ENCODE measurements at regions not wholly inside any gene's neighbourhood (a gene's known extent, or its start where the extent isn't known, plus 50 kb on each side); places are given as distances from the start of the nearest gene placed in this dataset.

- DNase-seq (ENCODE audit: low read depth) = no peak
Measured at GRCh38 chr12:46450279-46450748, 77.7 kb upstream of the SLC38A2 start.

GRCh38 chr12:46449856-46450255 is 77.3 kb upstream of the SLC38A2 start:
- DNase-seq (ENCODE audit: low read depth) = no peak

- DNase-seq (ENCODE audit: low read depth) = no peak
Measured at GRCh38 chr12:46449316-46449715, 76.7 kb upstream of the SLC38A2 start.

- DNase-seq (ENCODE audit: low read depth) = no peak
Measured at GRCh38 chr12:46446645-46447044, 74.1 kb upstream of the SLC38A2 start.

GRCh38 chr12:46445551-46446235 is 73.1 kb upstream of the SLC38A2 start:
- no peak for DNase-seq (ENCODE audit: low read depth)

DNA sequence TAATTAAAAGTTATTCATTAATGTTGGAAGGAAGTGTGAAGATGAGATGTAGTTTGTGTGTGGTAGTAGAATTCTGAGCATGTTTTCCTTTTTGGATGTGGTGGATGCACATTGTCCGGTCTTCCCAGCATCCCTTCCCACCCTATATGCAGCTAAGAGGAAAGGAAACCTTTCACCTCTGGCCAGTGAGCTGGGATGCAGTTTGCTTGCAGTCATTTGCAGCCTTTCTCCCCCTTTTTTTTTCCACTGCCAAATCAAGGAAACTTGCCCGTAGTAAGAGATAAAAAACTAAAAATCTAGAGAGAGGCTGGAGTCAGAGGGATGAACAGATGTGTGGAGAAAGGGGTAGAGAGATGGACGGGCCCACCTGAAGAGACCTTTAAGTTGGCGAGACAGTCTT is 72.5 kb upstream of the SLC38A2 start:
- DNase-seq (ENCODE audit: low read depth) = no peak

GRCh38 chr12:46443594-46444263 is 71.2 kb upstream of the SLC38A2 start:
- DNase-seq (ENCODE audit: low read depth) = no peak

DNA sequence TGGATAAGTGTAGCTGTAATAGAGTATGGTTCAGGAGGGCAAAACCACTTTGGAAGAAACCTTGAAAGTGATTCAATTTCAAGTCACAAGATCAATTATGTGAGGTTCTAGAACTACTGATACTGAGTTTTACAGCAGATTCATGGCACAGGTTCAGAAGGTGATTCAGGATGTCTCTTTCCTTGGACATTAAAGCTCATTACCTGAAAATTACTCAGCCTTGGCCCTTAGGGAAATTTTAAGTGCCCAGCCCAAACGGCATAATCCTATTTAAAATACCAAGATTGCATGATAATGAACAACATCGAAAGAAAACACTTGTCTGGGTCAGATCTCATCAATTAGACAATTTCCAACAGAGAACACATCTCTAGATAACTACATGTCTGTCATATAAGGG is 70.2 kb upstream of the SLC38A2 start:
- DNase-seq (ENCODE audit: low read depth) = no peak

GRCh38 chr12:46442239-46442638 is 69.7 kb upstream of the SLC38A2 start:
- no peak for DNase-seq (ENCODE audit: low read depth)

- no peak for DNase-seq (ENCODE audit: low read depth)
Measured at GRCh38 chr12:46439793-46440511, 67.4 kb upstream of the SLC38A2 start.

GRCh38 chr12:46438719-46439319 is 66.2 kb upstream of the SLC38A2 start:
- no peak for DNase-seq (ENCODE audit: low read depth)

DNA sequence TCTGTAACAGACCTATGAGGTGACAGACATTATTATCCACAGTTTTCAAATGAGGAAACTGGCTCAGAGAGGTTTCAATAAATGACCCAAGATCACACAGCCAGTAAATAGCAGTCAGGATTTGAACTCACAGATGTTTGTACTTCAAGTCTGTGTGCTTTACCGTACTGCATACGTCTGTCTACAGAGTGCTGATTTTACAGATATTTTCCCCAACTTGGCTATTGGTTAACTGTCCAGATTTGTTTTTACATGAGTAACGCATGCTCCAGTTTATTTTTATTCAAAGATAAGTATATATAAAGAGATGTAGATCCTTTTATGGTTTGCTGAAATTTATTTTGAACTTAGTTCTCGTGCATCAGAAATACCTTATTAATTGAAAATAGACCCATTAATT is 65.7 kb upstream of the SLC38A2 start:
- no peak for DNase-seq (ENCODE audit: low read depth)

GRCh38 chr12:46437469-46437868 is 64.9 kb upstream of the SLC38A2 start:
- no peak for DNase-seq (ENCODE audit: low read depth)

DNA sequence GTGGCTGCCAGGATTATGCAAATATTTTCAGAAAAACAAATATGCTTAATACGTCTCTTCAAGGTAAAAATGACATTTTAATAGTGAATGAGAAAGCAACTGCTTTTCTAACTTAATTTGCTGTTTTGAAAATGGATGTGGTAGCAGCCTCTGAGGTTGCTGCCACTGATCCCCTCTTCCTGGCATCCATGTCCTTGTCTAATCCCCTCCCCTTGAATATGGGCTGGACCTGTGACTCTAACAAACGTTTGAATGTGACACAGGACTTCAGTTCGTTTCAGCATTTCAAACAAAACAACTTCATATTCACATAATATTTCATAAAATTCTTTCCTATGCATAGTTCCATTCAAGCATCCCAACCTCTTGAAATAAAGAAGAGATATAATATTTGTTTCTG is 64.2 kb upstream of the SLC38A2 start:
- DNase-seq (ENCODE audit: low read depth) = no peak

DNA sequence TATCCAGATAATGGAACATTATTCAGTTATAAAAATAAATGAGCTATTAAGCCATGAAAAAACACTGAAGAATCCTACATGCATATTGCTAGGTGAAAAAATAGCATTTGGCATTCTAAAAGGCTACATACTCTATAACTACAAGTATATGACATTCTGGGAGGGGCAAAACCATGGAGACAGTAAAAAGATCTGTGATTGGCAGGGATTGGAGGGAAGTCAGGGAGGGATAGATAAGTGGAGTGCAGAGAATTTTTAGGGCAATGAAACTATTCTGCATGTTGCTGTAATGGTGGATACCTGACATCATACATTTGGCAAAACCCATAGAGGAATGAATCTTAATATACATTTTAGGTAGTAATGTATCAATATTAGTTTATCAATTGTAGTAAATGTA is 63.1 kb upstream of the SLC38A2 start:
- no peak for DNase-seq (ENCODE audit: low read depth)

DNA sequence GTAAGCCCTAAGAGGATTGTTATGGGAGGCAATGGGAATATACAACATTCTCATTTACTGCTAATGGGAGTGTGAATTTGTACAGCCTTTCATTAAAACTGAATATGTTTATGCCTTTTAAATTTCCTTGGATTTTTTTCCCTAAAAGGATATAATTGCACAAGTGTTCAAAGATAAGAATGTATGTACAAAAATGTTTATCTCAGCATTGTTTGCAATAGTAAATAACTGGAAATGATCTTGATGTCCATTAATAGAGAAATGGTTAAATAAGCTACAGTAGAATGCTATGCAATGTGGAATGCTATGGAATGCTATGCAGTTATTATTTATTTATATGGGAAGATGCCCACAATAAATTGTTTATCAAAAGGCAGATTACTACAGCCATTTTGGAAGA is 62.5 kb upstream of the SLC38A2 start:
- no peak for DNase-seq (ENCODE audit: low read depth)

- DNase-seq (ENCODE audit: low read depth) = no peak
Measured at GRCh38 chr12:46433829-46434228, 61.3 kb upstream of the SLC38A2 start.

- no peak for DNase-seq (ENCODE audit: low read depth)
Measured at GRCh38 chr12:46432325-46432724, 59.8 kb upstream of the SLC38A2 start.

DNA sequence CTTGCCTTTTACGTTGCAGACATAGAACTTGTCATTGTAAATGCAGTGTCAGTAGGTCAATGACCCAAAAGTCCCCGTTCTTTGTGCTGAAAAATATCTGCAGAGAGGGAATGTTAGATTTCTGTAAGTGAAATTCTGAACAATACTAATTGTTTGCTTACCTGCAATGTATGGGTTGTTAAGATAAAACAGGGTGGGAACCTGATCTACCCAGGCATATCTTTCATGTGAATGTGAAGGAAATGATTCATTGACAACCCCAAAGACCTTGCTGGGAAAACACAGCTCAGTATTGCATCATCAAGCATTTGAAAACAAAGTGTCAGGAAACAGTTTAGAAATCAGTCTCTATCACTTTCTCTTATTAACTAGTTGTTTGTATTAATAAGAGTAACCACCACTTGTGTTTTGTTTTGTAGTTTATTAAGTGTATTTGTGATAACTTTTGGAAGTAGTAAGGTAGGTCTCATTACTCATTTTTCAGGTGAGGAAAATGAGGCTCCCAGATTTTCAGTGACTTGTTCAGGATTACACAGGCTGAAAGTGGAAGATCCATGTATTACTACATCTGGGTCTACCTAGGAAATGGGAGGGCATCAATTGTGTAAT is 57.9 kb upstream of the SLC38A2 start:
- DNase-seq (ENCODE audit: low read depth) = no peak

Measured in activated T-cell treated with anti-CD3 and anti-CD28 coated beads for 1 hour (primary cell).